ENCODE measurements at regions not wholly inside any gene's neighbourhood (a gene's known extent, or its start where the extent isn't known, plus 50 kb on each side); places are given as distances from the start of the nearest gene placed in this dataset.
"Not testable (repeated sequence)": the region's sequence is repeated elsewhere in the genome, so short reads cannot be mapped to it uniquely, and the experiment has no call there.

GRCh38 chr4:86413426-86413825, 53.6 kb upstream of the MAPK10 start:
- DNase-seq (ENCODE audit: extremely low spot score); H3K4me1 ChIP-seq (ENCODE audit: insufficient read depth): not testable (repeated sequence)

GRCh38 chr4:86414686-86415085, 54.8 kb upstream of the MAPK10 start:
- Histone ChIP-seq H3K36me3 (ENCODE audit: insufficient read depth) (no peaks in the 10 kb centered on the region), H3K4me3 (ENCODE audit: low read depth, low read length) (no peak overlapping the region), H3K4me1 (ENCODE audit: insufficient read depth) (no peaks in the 10 kb centered on the region), H3K27ac (ENCODE audit: low read depth) (no peak overlapping the region)
- WGBS = 85% methylated on average over 2 of the region's 2 CpGs
- DNase-seq (ENCODE audit: extremely low spot score) = no peak

More at GRCh38 chr4:86413426-86413825, 53.6 kb upstream of the MAPK10 start:
- 75% methylated on average over 5 of the region's 5 CpGs for WGBS
- not testable (repeated sequence) for H3K27ac ChIP-seq (ENCODE audit: low read depth); H3K36me3 ChIP-seq (ENCODE audit: insufficient read depth); H3K4me3 ChIP-seq (ENCODE audit: low read depth, low read length)

GRCh38 chr4:86416081-86416480, 56.2 kb upstream of the MAPK10 start:
- no peaks in the 10 kb centered on the region for H3K36me3 ChIP-seq (ENCODE audit: insufficient read depth)
- H3K4me3 ChIP-seq (ENCODE audit: low read depth, low read length) = no peak overlapping the region
- H3K4me1 ChIP-seq (ENCODE audit: insufficient read depth) = no peaks in the 10 kb centered on the region
- 93% methylated on average over 3 of the region's 3 CpGs for WGBS
- DNase-seq (ENCODE audit: extremely low spot score) = no peak
- no peak overlapping the region for H3K27ac ChIP-seq (ENCODE audit: low read depth)

GRCh38 chr4:86421461-86421860, 61.6 kb upstream of the MAPK10 start:
- 75% methylated on average over 6 of the region's 6 CpGs for WGBS

DNA sequence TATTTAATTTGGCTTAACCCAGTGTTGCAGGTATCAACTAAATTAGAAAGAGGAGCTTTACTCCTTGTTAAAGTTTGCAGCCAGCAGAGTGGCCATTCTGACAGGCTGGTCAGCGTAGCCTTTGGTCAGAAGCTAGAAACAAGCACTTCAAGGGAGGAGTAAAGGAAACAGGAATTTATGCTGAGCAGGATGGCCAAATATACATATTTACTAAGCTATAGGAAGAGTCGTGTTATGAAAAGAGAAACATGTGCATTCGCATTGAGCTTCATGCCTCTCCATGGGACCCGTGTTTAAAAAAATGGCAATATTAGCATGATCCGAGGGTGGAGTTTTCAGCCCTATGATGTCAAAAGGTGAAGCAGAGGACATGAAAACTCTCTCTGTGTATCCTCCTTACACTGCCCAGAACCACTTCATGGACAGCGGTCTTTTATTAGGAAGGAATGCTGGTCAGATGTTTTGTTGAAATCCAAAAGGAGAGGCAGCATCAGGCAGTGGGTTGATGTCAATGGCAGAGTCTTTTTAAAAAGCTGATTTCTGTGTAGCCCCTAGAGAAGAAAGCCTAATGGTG, 71.8 kb upstream of the MAPK10 start:
- no peak overlapping the region for H3K27ac ChIP-seq (ENCODE audit: low read depth)
- no peak overlapping the region for H3K4me3 ChIP-seq (ENCODE audit: low read depth, low read length)
- H3K4me1 ChIP-seq (ENCODE audit: insufficient read depth) = no peaks in the 10 kb centered on the region
- WGBS = 91% methylated on average over 6 of the region's 6 CpGs
- no peak for DNase-seq (ENCODE audit: extremely low spot score)
- no peaks in the 10 kb centered on the region for H3K36me3 ChIP-seq (ENCODE audit: insufficient read depth)

More at GRCh38 chr4:86421461-86421860, 61.6 kb upstream of the MAPK10 start:
- H3K4me3 ChIP-seq (ENCODE audit: low read depth, low read length) = no peak overlapping the region
- H3K4me1 ChIP-seq (ENCODE audit: insufficient read depth) = no peaks in the 10 kb centered on the region
- no peaks in the 10 kb centered on the region for H3K36me3 ChIP-seq (ENCODE audit: insufficient read depth)
- no peak for DNase-seq (ENCODE audit: extremely low spot score)
- H3K27ac ChIP-seq (ENCODE audit: low read depth) = no peak overlapping the region

DNA sequence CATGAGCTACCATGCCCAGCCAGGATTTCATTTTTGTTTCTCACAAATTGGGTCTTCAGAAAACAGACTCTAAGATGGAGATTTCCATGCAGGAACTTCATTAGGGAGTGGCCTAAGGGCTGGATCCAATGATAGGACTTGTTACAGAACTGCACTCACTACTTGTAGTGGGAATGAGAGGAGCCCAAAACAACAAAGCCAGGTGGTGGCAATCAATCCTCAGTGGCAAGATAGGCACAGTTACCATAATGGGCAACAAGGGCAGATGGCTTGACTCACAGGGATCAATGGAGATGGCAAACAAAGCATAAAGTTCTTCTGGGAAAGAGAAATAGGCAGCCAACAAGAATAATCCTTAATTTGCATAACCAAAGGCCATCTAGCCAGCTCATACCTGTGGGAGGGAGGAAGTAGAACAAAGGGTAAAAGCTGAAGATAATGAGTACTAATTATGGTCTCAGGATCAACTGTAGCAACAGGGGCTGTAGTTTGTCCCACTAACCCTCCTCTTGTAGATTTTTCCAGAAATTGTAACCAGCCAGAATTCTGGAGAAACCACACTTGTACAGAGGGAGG, 72.8 kb upstream of the MAPK10 start:
- Histone ChIP-seq H3K36me3 (ENCODE audit: insufficient read depth) (no peaks in the 10 kb centered on the region), H3K27ac (ENCODE audit: low read depth) (no peak overlapping the region), H3K4me3 (ENCODE audit: low read depth, low read length) (no peak overlapping the region), H3K4me1 (ENCODE audit: insufficient read depth) (no peaks in the 10 kb centered on the region)
- DNase-seq (ENCODE audit: extremely low spot score) = no peak

- DNase-seq (ENCODE audit: extremely low spot score) = no peak
- WGBS = 81% methylated on average over 2 of the region's 2 CpGs
- H3K36me3 ChIP-seq (ENCODE audit: insufficient read depth) = no peaks in the 10 kb centered on the region
- no peak overlapping the region for H3K27ac ChIP-seq (ENCODE audit: low read depth)
- peaks cover 2% of the 10 kb centered on the region for H3K4me1 ChIP-seq (ENCODE audit: insufficient read depth)
- no peak overlapping the region for H3K4me3 ChIP-seq (ENCODE audit: low read depth, low read length)
Measured at GRCh38 chr4:86439293-86439692, 79.4 kb upstream of the MAPK10 start.

GRCh38 chr4:86441175-86441936, 81.5 kb upstream of the MAPK10 start:
- H3K27ac ChIP-seq (ENCODE audit: low read depth) = no peak overlapping the region
- no peak for DNase-seq (ENCODE audit: extremely low spot score)
- H3K4me3 ChIP-seq (ENCODE audit: low read depth, low read length) = no peak overlapping the region
- WGBS = 82% methylated on average over 3 of the region's 3 CpGs
- H3K4me1 ChIP-seq (ENCODE audit: insufficient read depth) = peaks cover 2% of the 10 kb centered on the region
- H3K36me3 ChIP-seq (ENCODE audit: insufficient read depth) = no peaks in the 10 kb centered on the region

- Histone ChIP-seq H3K36me3 (ENCODE audit: insufficient read depth) (no peaks in the 10 kb centered on the region), H3K4me3 (ENCODE audit: low read depth, low read length) (no peak overlapping the region), H3K4me1 (ENCODE audit: insufficient read depth) (peaks cover 2% of the 10 kb centered on the region), H3K27ac (ENCODE audit: low read depth) (no peak overlapping the region)
- DNase-seq (ENCODE audit: extremely low spot score) = no peak
Measured at GRCh38 chr4:86442881-86443280, 83.0 kb upstream of the MAPK10 start.

DNA sequence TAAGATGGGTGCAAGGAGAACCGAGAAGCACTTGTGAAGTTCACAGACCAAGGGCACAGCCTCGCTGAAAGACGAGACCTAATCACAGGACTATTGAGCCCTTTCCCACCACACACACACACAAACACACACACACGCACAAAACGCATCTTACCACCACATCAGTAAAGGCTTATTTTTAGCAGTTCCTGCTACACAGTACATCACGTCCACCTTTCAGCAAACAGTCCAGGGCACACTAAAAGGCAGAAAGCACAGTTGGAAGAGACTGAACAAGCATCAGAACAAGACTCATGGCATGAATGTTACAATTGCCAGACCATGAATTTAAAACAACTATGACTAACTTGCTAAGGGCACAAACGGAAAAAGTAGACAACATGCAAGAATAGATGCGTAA, 83.6 kb upstream of the MAPK10 start:
- 74% methylated on average over 8 of the region's 8 CpGs for WGBS
- no peaks in the 10 kb centered on the region for H3K36me3 ChIP-seq (ENCODE audit: insufficient read depth)
- no peak for DNase-seq (ENCODE audit: extremely low spot score)
- peaks cover 2% of the 10 kb centered on the region for H3K4me1 ChIP-seq (ENCODE audit: insufficient read depth)
- H3K27ac ChIP-seq (ENCODE audit: low read depth) = no peak overlapping the region
- no peak overlapping the region for H3K4me3 ChIP-seq (ENCODE audit: low read depth, low read length)

DNA sequence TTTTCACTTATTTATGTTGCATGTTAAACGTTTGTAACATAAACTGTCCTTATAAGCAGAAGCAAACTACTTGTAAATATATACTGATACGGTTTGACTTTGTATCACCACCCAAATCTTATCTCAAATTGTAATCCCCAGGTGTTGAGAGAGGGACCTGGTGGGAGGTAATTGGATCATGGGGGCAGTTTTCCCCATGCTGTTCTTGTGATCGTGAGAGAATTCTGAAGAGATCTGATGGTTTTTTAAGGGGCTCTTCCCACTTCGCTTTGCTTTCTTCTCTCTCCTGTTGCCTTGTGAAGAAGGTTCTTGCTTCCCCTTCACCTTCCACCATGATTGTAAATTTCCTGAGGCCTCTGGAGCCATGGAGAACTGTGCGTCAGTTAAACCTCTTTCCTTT, 87.1 kb upstream of the MAPK10 start:
- no peaks in the 10 kb centered on the region for H3K4me1 ChIP-seq (ENCODE audit: insufficient read depth)
- H3K4me3 ChIP-seq (ENCODE audit: low read depth, low read length) = no peak overlapping the region
- 71% methylated on average over 5 of the region's 5 CpGs for WGBS
- no peak for DNase-seq (ENCODE audit: extremely low spot score)
- no peak overlapping the region for H3K27ac ChIP-seq (ENCODE audit: low read depth)
- no peaks in the 10 kb centered on the region for H3K36me3 ChIP-seq (ENCODE audit: insufficient read depth)

DNA sequence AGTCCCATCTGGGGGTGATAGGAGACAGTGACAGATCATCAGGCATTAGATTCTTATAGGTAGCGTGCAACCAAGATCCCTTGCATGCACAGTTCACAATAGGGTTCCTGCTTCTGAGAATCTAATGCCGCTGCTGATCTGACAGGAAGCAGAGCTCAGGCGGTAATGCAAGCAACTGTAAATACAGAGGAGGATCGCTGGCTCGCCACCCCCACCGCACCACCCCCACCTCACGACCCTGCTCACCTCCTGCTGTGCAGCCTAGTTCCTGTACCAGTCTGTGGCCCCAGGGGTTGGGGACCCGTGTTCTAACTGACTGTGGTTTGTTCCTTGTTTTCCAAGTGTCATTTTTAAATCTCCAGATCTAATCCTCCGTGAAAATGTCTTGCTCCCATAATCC, 89.0 kb upstream of the MAPK10 start:
- Histone ChIP-seq H3K27ac (ENCODE audit: low read depth) (no peak overlapping the region), H3K36me3 (ENCODE audit: insufficient read depth) (no peaks in the 10 kb centered on the region), H3K4me3 (ENCODE audit: low read depth, low read length) (no peak overlapping the region), H3K4me1 (ENCODE audit: insufficient read depth) (no peaks in the 10 kb centered on the region)
- no peak for DNase-seq (ENCODE audit: extremely low spot score)
- WGBS = 69% methylated on average over 9 of the region's 9 CpGs

DNA sequence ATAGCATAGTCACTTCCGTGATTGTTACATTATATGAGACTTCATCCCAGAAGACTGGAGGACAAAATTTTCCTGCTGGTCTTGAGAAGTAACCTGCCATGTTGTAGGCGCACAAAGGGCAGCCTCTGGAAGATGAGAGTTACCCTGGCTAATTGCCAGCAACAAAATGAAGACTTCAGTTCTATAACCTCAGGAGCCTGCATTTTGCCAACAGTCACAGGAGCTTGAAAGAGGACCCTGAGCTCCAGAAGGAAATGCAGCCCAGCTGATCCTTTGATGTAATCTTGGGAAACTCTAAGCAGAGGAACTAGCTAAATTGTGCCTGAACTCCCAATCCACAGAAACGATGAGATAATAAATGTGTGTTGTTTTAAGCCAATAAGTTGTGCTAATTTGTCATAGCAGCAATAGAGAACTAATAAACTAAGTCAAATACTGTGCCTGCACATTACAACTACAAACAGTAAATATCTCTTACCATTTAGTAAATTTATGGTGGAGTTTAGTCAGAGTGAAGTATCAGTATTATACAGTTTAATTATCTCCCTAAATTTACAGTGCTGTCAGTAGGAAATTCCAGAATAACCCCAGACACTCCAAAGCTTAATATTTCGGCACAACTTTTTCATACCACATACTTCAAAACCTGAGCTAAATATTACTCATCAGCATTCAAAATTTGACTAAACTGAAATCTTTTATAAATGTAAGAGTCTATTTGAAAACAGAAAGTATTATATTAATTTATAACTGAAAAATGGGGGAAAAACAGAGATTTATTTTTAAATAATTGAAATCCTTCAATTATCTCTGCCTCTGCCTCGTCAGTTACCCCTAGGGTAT, 90.1 kb upstream of the MAPK10 start:
- Histone ChIP-seq H3K36me3 (ENCODE audit: insufficient read depth) (no peaks in the 10 kb centered on the region), H3K4me1 (ENCODE audit: insufficient read depth) (no peaks in the 10 kb centered on the region), H3K27ac (ENCODE audit: low read depth) (no peak overlapping the region), H3K4me3 (ENCODE audit: low read depth, low read length) (no peak overlapping the region)
- 75% methylated on average over 5 of the region's 5 CpGs for WGBS
- no peak for DNase-seq (ENCODE audit: extremely low spot score)

DNA sequence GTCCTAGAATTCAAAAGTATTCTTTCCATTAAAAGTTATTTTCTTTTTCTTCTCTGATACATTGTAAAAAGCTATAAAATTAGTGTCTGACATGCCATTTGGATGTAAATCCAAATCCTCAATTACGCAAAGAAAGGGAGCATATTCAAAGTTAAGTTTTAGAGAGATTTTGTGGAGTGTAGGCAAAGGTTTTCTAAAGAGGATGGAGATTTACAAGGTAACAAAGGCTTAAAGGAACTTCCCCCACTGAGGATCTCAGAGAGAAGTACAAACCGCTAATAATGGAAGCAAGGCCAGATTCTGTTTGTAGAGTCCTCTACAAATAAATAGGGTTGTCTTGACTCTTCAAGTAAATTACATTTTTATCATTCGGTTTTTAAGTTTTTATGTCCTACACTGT, 91.0 kb upstream of the MAPK10 start:
- no peak for DNase-seq (ENCODE audit: extremely low spot score)
- WGBS = 71% methylated on average over 3 of the region's 3 CpGs
- no peaks in the 10 kb centered on the region for H3K36me3 ChIP-seq (ENCODE audit: insufficient read depth)
- no peak overlapping the region for H3K27ac ChIP-seq (ENCODE audit: low read depth)
- H3K4me1 ChIP-seq (ENCODE audit: insufficient read depth) = no peaks in the 10 kb centered on the region
- no peak overlapping the region for H3K4me3 ChIP-seq (ENCODE audit: low read depth, low read length)
